Stimulated activated memory B cell treated with anti-CD40 and anti-IgM and Interleukin-4, amounts not matched to agents 10 μg/mL and 1 μg/mL and 100 μg/mL, for 72 hours (primary cell): ENCODE measurements at regions not wholly inside any gene's neighbourhood (a gene's known extent, or its start where the extent isn't known, plus 50 kb on each side); places are given as distances from the start of the nearest gene placed in this dataset.

ENCODE experiments used
- ATAC-seq: fragments of 150-1000 bp; cut with Tn5 transposase; 2 replicates; pipeline ENCODE4 v1.10.0; 2021
- H3K27ac Mint-ChIP-seq: one replicate; pipeline ENCODE4 v1.8.0; 2022; ENCODE audit warnings: mild to moderate bottlenecking, mixed read lengths
- H3K27me3 Mint-ChIP-seq: one replicate; pipeline ENCODE4 v1.8.0; 2022; ENCODE audit warnings: mixed read lengths
- H3K36me3 Mint-ChIP-seq: one replicate; pipeline ENCODE4 v1.8.0; 2022; ENCODE audit warnings: mixed read lengths
- H3K4me1 Mint-ChIP-seq: one replicate; pipeline ENCODE4 v1.8.0; 2022; ENCODE audit warnings: mixed read lengths
- H3K4me3 Mint-ChIP-seq: one replicate; pipeline ENCODE4 v1.8.0; 2022; ENCODE audit warnings: mild to moderate bottlenecking, moderate library complexity, mixed read lengths
- H3K9me3 Mint-ChIP-seq: one replicate; pipeline ENCODE4 v1.8.0; 2022; ENCODE audit warnings: mixed read lengths

- H3K27ac Mint-ChIP-seq, result no peak overlapping the region
These were observed 1020.3 kb downstream of the NAALADL2 start for GRCh38 chr3:175879417-175879816.

GRCh38 chr3:175869404-175869803 lies 1010.3 kb downstream of the NAALADL2 start:
- Mint-ChIP-seq H3K27ac (no peak overlapping the region), H3K4me1 (no peaks in the 10 kb centered on the region), H3K9me3 (peaks cover 3% of the 10 kb centered on the region), H3K4me3 (no peak overlapping the region), H3K36me3 (no peaks in the 10 kb centered on the region), H3K27me3 (no peaks in the 10 kb centered on the region)
- ATAC-seq, result no peak

More at GRCh38 chr3:175879417-175879816, 1020.3 kb downstream of the NAALADL2 start:
- Mint-ChIP-seq H3K4me1 (no peaks in the 10 kb centered on the region), H3K4me3 (no peak overlapping the region), H3K36me3 (no peaks in the 10 kb centered on the region), H3K9me3 (peaks cover 5% of the 10 kb centered on the region), H3K27me3 (no peaks in the 10 kb centered on the region)
- no peak for ATAC-seq

GRCh38 chr3:175868626-175869025 lies 1009.5 kb downstream of the NAALADL2 start:
- no peak overlapping the region for H3K4me3 Mint-ChIP-seq
- no peaks in the 10 kb centered on the region for H3K36me3 Mint-ChIP-seq
- ATAC-seq, result no peak
- H3K4me1 Mint-ChIP-seq, result no peaks in the 10 kb centered on the region
- H3K27ac Mint-ChIP-seq, result no peak overlapping the region
- H3K9me3 Mint-ChIP-seq, result peaks cover 3% of the 10 kb centered on the region
- no peaks in the 10 kb centered on the region for H3K27me3 Mint-ChIP-seq

GRCh38 chr3:175865724-175866123 lies 1006.6 kb downstream of the NAALADL2 start:
- Mint-ChIP-seq H3K36me3 (no peaks in the 10 kb centered on the region), H3K27ac (no peak overlapping the region), H3K27me3 (no peaks in the 10 kb centered on the region), H3K9me3 (no peaks in the 10 kb centered on the region), H3K4me3 (no peak overlapping the region), H3K4me1 (no peaks in the 10 kb centered on the region)
- no peak for ATAC-seq

- no peaks in the 10 kb centered on the region for H3K36me3 Mint-ChIP-seq
- H3K9me3 Mint-ChIP-seq, result no peaks in the 10 kb centered on the region
- no peak overlapping the region for H3K27ac Mint-ChIP-seq
- H3K4me1 Mint-ChIP-seq, result no peaks in the 10 kb centered on the region
- ATAC-seq, result no peak
- H3K4me3 Mint-ChIP-seq, result no peak overlapping the region
- H3K27me3 Mint-ChIP-seq, result no peaks in the 10 kb centered on the region
These were observed 1002.8 kb downstream of the NAALADL2 start for GRCh38 chr3:175861916-175862315.
